BLaER1 (cell line): ENCODE measurements at regions not wholly inside any gene's neighbourhood (a gene's known extent, or its start where the extent isn't known, plus 50 kb on each side); places are given as distances from the start of the nearest gene placed in this dataset.

Experiments used
- H3K27ac ChIP-seq: shearing (Covaris generic); formaldehyde crosslinking; 2 replicates; pipeline ENCODE4 v1.8.1; 2022
- H3K27me3 ChIP-seq: shearing (Covaris generic); formaldehyde crosslinking; 2 replicates; pipeline ENCODE4 v1.8.1; 2022
- H3K36me3 ChIP-seq: shearing (Covaris generic); formaldehyde crosslinking; 2 replicates; pipeline ENCODE4 v1.8.1; 2022
- H3K4me1 ChIP-seq: shearing (Covaris generic); formaldehyde crosslinking; 2 replicates; pipeline ENCODE4 v1.8.1; 2022
- H3K4me2 ChIP-seq: shearing (Covaris generic); formaldehyde crosslinking; 2 replicates; pipeline ENCODE4 v1.8.1; 2022
- H3K4me3 ChIP-seq: shearing (Covaris generic); formaldehyde crosslinking; 2 replicates; pipeline ENCODE4 v1.8.1; 2022
- H3K9ac ChIP-seq: shearing (Covaris generic); formaldehyde crosslinking; 2 replicates; pipeline ENCODE4 v1.8.1; 2022
- H3K9me3 ChIP-seq: shearing (Covaris generic); formaldehyde crosslinking; 2 replicates; pipeline ENCODE4 v1.8.1; 2022
- H4K20me1 ChIP-seq: shearing (Covaris generic); formaldehyde crosslinking; 2 replicates; pipeline ENCODE4 v1.8.1; 2022
- Cebpa-rat ChIP-seq: shearing (Covaris generic); IDR thresholded peaks from 2 replicates; pipeline ENCODE4 v1.8.1; 2022

- no peaks in the 10 kb centered on the region for H3K27me3 ChIP-seq
- H3K4me1 ChIP-seq, result peaks cover 10% of the 10 kb centered on the region
- H3K9me3 ChIP-seq, result no peaks in the 10 kb centered on the region
- H3K4me2 ChIP-seq, result no peak overlapping the region
- no peaks in the 10 kb centered on the region for H4K20me1 ChIP-seq
- H3K9ac ChIP-seq, result no peak overlapping the region
- no peaks in the 10 kb centered on the region for H3K36me3 ChIP-seq
- no peak overlapping the region for H3K4me3 ChIP-seq
- TF ChIP-seq Cebpa-rat, result no peak
- H3K27ac ChIP-seq, result no peak overlapping the region
Measured at GRCh38 chr14:65849091-65849490, 436.6 kb downstream of the FUT8 start.

- H3K4me2 ChIP-seq, result no peak overlapping the region
- TF ChIP-seq Cebpa-rat, result no peak
Measured at GRCh38 chr14:65849558-65849957, 437.0 kb downstream of the FUT8 start.

DNA sequence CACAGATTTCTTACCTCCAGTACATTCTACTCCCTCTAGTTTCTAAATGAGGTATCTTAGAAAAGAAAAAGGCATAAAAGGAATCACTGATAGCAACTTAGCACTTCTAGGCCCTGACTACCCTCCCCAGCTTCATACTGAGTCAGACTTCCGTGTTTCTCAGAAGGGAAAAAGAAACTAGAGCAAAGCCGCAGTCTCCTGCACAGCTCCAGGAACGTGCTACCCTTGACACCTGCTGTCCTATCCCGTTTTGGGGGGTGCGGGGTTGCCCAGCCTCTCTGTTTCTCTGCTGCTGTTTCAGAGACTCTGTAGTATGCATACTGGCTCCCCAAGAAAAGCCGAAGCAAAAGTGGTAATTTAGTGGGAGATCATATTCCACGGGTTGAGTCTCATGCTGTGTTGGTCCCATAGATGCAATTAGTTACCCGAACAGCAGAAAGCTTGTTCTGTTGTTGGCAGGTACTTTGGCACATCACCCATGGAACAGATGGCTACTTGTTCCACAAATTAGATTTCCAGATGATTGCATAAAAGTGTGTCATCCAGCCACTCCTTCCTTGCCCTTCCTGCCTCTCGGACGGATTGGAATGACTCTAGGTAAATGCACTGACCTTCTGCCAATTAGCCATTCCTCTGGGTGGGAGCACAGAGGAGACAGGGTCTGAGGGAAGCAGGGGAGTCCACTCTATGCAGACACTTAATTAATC is 438.1 kb downstream of the FUT8 start:
- H3K27ac ChIP-seq, result no peak overlapping the region
- no peak overlapping the region for H3K9ac ChIP-seq
- no peaks in the 10 kb centered on the region for H4K20me1 ChIP-seq
- H3K4me1 ChIP-seq, result peaks cover 10% of the 10 kb centered on the region
- no peaks in the 10 kb centered on the region for H3K27me3 ChIP-seq
- no peak for TF ChIP-seq Cebpa-rat
- H3K4me3 ChIP-seq, result no peak overlapping the region
- H3K4me2 ChIP-seq, result no peak overlapping the region
- no peaks in the 10 kb centered on the region for H3K36me3 ChIP-seq
- H3K9me3 ChIP-seq, result no peaks in the 10 kb centered on the region

More at GRCh38 chr14:65849558-65849957, 437.0 kb downstream of the FUT8 start:
- H3K9ac ChIP-seq, result no peak overlapping the region
- no peaks in the 10 kb centered on the region for H3K27me3 ChIP-seq
- peaks cover 10% of the 10 kb centered on the region for H3K4me1 ChIP-seq
- no peaks in the 10 kb centered on the region for H3K36me3 ChIP-seq
- no peak overlapping the region for H3K27ac ChIP-seq
- H3K4me3 ChIP-seq, result no peak overlapping the region
- no peaks in the 10 kb centered on the region for H3K9me3 ChIP-seq
- H4K20me1 ChIP-seq, result no peaks in the 10 kb centered on the region

- Histone ChIP-seq H3K4me3 (no peak overlapping the region), H3K27ac (no peak overlapping the region), H3K4me1 (no peaks in the 10 kb centered on the region), H3K9me3 (no peaks in the 10 kb centered on the region), H3K9ac (no peak overlapping the region), H3K4me2 (no peak overlapping the region), H4K20me1 (no peaks in the 10 kb centered on the region), H3K27me3 (no peaks in the 10 kb centered on the region), H3K36me3 (no peaks in the 10 kb centered on the region)
- TF ChIP-seq Cebpa-rat, result no peak
Measured at GRCh38 chr14:65852689-65853088, 440.2 kb downstream of the FUT8 start.

DNA sequence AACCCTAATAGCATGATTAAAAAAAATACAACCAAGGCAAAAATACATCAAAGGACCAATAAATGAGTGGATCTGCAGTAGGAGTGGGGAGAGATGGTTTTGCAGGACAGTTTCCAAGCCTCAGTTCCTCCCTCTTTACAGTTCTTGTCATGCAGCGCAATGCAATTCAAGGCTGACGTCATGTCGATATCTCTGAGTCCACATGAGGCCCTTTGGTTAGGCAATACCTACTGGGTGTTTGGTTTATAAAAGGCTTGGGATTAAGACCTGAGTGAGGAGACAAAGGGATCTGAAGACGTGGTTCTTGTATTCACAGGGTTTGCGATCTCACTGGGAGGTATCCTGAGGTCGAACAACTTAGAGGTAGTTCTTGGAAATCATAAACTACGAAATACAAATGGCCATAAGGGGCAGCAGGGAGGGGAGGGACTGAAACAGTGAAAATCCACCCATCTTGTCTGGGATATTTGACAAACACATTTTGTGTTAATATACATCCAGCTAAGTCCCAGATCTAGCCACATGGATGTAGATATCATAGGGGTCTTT is 441.0 kb downstream of the FUT8 start:
- H3K27ac ChIP-seq, result no peak overlapping the region
- no peak overlapping the region for H3K4me2 ChIP-seq
- no peak overlapping the region for H3K9ac ChIP-seq
- H3K36me3 ChIP-seq, result no peaks in the 10 kb centered on the region
- H4K20me1 ChIP-seq, result no peaks in the 10 kb centered on the region
- H3K27me3 ChIP-seq, result no peaks in the 10 kb centered on the region
- no peaks in the 10 kb centered on the region for H3K9me3 ChIP-seq
- H3K4me3 ChIP-seq, result no peak overlapping the region
- H3K4me1 ChIP-seq, result no peaks in the 10 kb centered on the region
- TF ChIP-seq Cebpa-rat, result no peak

GRCh38 chr14:65854215-65854614 is 441.7 kb downstream of the FUT8 start:
- H3K27ac ChIP-seq, result no peak overlapping the region
- no peak overlapping the region for H3K4me2 ChIP-seq
- H3K4me3 ChIP-seq, result no peak overlapping the region
- no peaks in the 10 kb centered on the region for H3K9me3 ChIP-seq
- no peaks in the 10 kb centered on the region for H3K36me3 ChIP-seq
- TF ChIP-seq Cebpa-rat, result no peak
- H3K4me1 ChIP-seq, result no peaks in the 10 kb centered on the region
- no peak overlapping the region for H3K9ac ChIP-seq
- H4K20me1 ChIP-seq, result no peaks in the 10 kb centered on the region
- H3K27me3 ChIP-seq, result no peaks in the 10 kb centered on the region

GRCh38 chr14:65860956-65861611 is 448.6 kb downstream of the FUT8 start:
- TF ChIP-seq Cebpa-rat, result no peak
- no peaks in the 10 kb centered on the region for H3K9me3 ChIP-seq
- no peaks in the 10 kb centered on the region for H3K27me3 ChIP-seq
- H3K4me1 ChIP-seq, result no peaks in the 10 kb centered on the region
- H3K27ac ChIP-seq, result no peak overlapping the region
- no peak overlapping the region for H3K4me3 ChIP-seq
- H3K36me3 ChIP-seq, result no peaks in the 10 kb centered on the region
- H4K20me1 ChIP-seq, result no peaks in the 10 kb centered on the region
- no peak overlapping the region for H3K9ac ChIP-seq
- H3K4me2 ChIP-seq, result no peak overlapping the region

DNA sequence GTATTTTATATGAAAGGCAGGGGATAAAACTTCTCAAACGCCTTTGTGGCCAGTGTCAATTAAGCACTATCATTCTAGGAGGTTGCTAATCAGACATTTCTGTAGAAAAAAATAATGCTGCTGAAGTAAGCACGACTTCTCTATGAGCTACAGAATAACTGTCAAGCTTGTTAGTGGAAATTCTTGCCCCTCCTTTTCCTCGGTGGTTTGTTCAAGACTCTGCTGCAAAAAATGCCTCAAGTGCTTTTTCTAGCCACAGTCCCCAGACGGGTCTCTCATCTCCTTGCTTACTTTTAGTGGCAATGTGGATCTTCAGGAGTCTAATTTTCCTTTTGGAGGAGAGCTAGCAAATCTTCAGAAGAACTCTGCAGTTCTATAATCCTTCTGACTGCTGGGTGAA is 452.0 kb downstream of the FUT8 start:
- no peak overlapping the region for H3K4me3 ChIP-seq

GRCh38 chr14:65864984-65865383 is 452.5 kb downstream of the FUT8 start:
- Histone ChIP-seq H3K9ac (no peak overlapping the region), H3K4me1 (no peaks in the 10 kb centered on the region), H3K9me3 (no peaks in the 10 kb centered on the region), H4K20me1 (no peaks in the 10 kb centered on the region), H3K4me2 (no peak overlapping the region), H3K27ac (no peak overlapping the region), H3K27me3 (no peaks in the 10 kb centered on the region), H3K4me3 (no peak overlapping the region), H3K36me3 (no peaks in the 10 kb centered on the region)
- no peak for TF ChIP-seq Cebpa-rat

More for the DNA sequence above, 452.0 kb downstream of the FUT8 start:
- Histone ChIP-seq H3K27me3 (no peaks in the 10 kb centered on the region), H3K4me1 (no peaks in the 10 kb centered on the region), H4K20me1 (no peaks in the 10 kb centered on the region), H3K27ac (no peak overlapping the region), H3K9ac (no peak overlapping the region), H3K4me2 (no peak overlapping the region), H3K36me3 (no peaks in the 10 kb centered on the region), H3K9me3 (no peaks in the 10 kb centered on the region)
- TF ChIP-seq Cebpa-rat, result no peak

GRCh38 chr14:65866448-65866847 is 453.9 kb downstream of the FUT8 start:
- Histone ChIP-seq H3K27ac (no peak overlapping the region), H3K27me3 (no peaks in the 10 kb centered on the region)
- TF ChIP-seq Cebpa-rat, result no peak

More at GRCh38 chr14:65866448-65866847, 453.9 kb downstream of the FUT8 start:
- Histone ChIP-seq H3K9me3 (no peaks in the 10 kb centered on the region), H3K4me2 (no peak overlapping the region), H4K20me1 (no peaks in the 10 kb centered on the region), H3K4me3 (no peak overlapping the region), H3K36me3 (no peaks in the 10 kb centered on the region), H3K4me1 (no peaks in the 10 kb centered on the region), H3K9ac (no peak overlapping the region)
